ENCODE measurements at regions not wholly inside any gene's neighbourhood (a gene's known extent, or its start where the extent isn't known, plus 50 kb on each side); places are given as distances from the start of the nearest gene placed in this dataset.

GRCh38 chr10:55137063-55137462 is 336.0 kb upstream of the PCDH15 start:
- no peaks in the 10 kb centered on the region for H3K27me3 ChIP-seq (ENCODE audit: control insufficient read depth in 1 of 2, insufficient read depth in 2 of 2, low read length in 2 of 2)
- H3K27ac ChIP-seq (ENCODE audit: low read length), result no peak overlapping the region
- no peaks in the 10 kb centered on the region for H3K9me3 ChIP-seq (ENCODE audit: control insufficient read depth in 2 of 2, low read length in 2 of 2)
- no peak overlapping the region for H3K4me3 ChIP-seq (ENCODE audit: low read length in 2 of 2)
- H3K9ac ChIP-seq (ENCODE audit: low read length in 2 of 2), result no peak overlapping the region
- H3K4me1 ChIP-seq (ENCODE audit: control insufficient read depth, insufficient read depth, low read length), result no peaks in the 10 kb centered on the region
- H3K36me3 ChIP-seq (ENCODE audit: control insufficient read depth in 2 of 2, insufficient read depth in 2 of 2, low read length in 2 of 2), result no peaks in the 10 kb centered on the region

GRCh38 chr10:55104738-55105137 is 303.7 kb upstream of the PCDH15 start:
- Histone ChIP-seq H3K27ac (ENCODE audit: low read length) (no peak overlapping the region), H3K9ac (ENCODE audit: low read length in 2 of 2) (no peak overlapping the region), H3K27me3 (ENCODE audit: control insufficient read depth in 1 of 2, insufficient read depth in 2 of 2, low read length in 2 of 2) (no peaks in the 10 kb centered on the region), H3K4me3 (ENCODE audit: low read length in 2 of 2) (no peak overlapping the region), H3K36me3 (ENCODE audit: control insufficient read depth in 2 of 2, insufficient read depth in 2 of 2, low read length in 2 of 2) (no peaks in the 10 kb centered on the region), H3K4me1 (ENCODE audit: control insufficient read depth, insufficient read depth, low read length) (no peaks in the 10 kb centered on the region), H3K9me3 (ENCODE audit: control insufficient read depth in 2 of 2, low read length in 2 of 2) (no peaks in the 10 kb centered on the region)

GRCh38 chr10:55098452-55098851 is 297.4 kb upstream of the PCDH15 start:
- H3K9ac ChIP-seq (ENCODE audit: low read length in 2 of 2), result no peak overlapping the region
- H3K36me3 ChIP-seq (ENCODE audit: control insufficient read depth in 2 of 2, insufficient read depth in 2 of 2, low read length in 2 of 2), result no peaks in the 10 kb centered on the region
- H3K27me3 ChIP-seq (ENCODE audit: control insufficient read depth in 1 of 2, insufficient read depth in 2 of 2, low read length in 2 of 2), result no peaks in the 10 kb centered on the region
- no peaks in the 10 kb centered on the region for H3K4me1 ChIP-seq (ENCODE audit: control insufficient read depth, insufficient read depth, low read length)
- H3K4me3 ChIP-seq (ENCODE audit: low read length in 2 of 2), result no peak overlapping the region
- no peak overlapping the region for H3K27ac ChIP-seq (ENCODE audit: low read length)
- no peaks in the 10 kb centered on the region for H3K9me3 ChIP-seq (ENCODE audit: control insufficient read depth in 2 of 2, low read length in 2 of 2)

GRCh38 chr10:55091691-55092328 is 290.8 kb upstream of the PCDH15 start:
- Histone ChIP-seq H3K9ac (ENCODE audit: low read length in 2 of 2) (no peak overlapping the region), H3K27ac (ENCODE audit: low read length) (no peak overlapping the region), H3K4me1 (ENCODE audit: control insufficient read depth, insufficient read depth, low read length) (no peaks in the 10 kb centered on the region)

GRCh38 chr10:55078121-55078520 is 277.1 kb upstream of the PCDH15 start:
- Histone ChIP-seq H3K36me3 (ENCODE audit: control insufficient read depth in 2 of 2, insufficient read depth in 2 of 2, low read length in 2 of 2) (no peaks in the 10 kb centered on the region), H3K9me3 (ENCODE audit: control insufficient read depth in 2 of 2, low read length in 2 of 2) (no peaks in the 10 kb centered on the region), H3K27me3 (ENCODE audit: control insufficient read depth in 1 of 2, insufficient read depth in 2 of 2, low read length in 2 of 2) (no peaks in the 10 kb centered on the region), H3K27ac (ENCODE audit: low read length) (no peak overlapping the region), H3K4me3 (ENCODE audit: low read length in 2 of 2) (no peak overlapping the region), H3K9ac (ENCODE audit: low read length in 2 of 2) (no peak overlapping the region), H3K4me1 (ENCODE audit: control insufficient read depth, insufficient read depth, low read length) (no peaks in the 10 kb centered on the region)

More at GRCh38 chr10:55091691-55092328, 290.8 kb upstream of the PCDH15 start:
- Histone ChIP-seq H3K27me3 (ENCODE audit: control insufficient read depth in 1 of 2, insufficient read depth in 2 of 2, low read length in 2 of 2) (no peaks in the 10 kb centered on the region), H3K9me3 (ENCODE audit: control insufficient read depth in 2 of 2, low read length in 2 of 2) (no peaks in the 10 kb centered on the region), H3K36me3 (ENCODE audit: control insufficient read depth in 2 of 2, insufficient read depth in 2 of 2, low read length in 2 of 2) (no peaks in the 10 kb centered on the region), H3K4me3 (ENCODE audit: low read length in 2 of 2) (no peak overlapping the region)

- no peaks in the 10 kb centered on the region for H3K4me1 ChIP-seq (ENCODE audit: control insufficient read depth, insufficient read depth, low read length)
- no peak overlapping the region for H3K9ac ChIP-seq (ENCODE audit: low read length in 2 of 2)
- no peaks in the 10 kb centered on the region for H3K36me3 ChIP-seq (ENCODE audit: control insufficient read depth in 2 of 2, insufficient read depth in 2 of 2, low read length in 2 of 2)
- no peak overlapping the region for H3K4me3 ChIP-seq (ENCODE audit: low read length in 2 of 2)
- H3K27ac ChIP-seq (ENCODE audit: low read length), result no peak overlapping the region
- no peaks in the 10 kb centered on the region for H3K27me3 ChIP-seq (ENCODE audit: control insufficient read depth in 1 of 2, insufficient read depth in 2 of 2, low read length in 2 of 2)
- no peaks in the 10 kb centered on the region for H3K9me3 ChIP-seq (ENCODE audit: control insufficient read depth in 2 of 2, low read length in 2 of 2)
Observed at GRCh38 chr10:55065185-55065584, 264.2 kb upstream of the PCDH15 start.

GRCh38 chr10:55063811-55064210 is 262.8 kb upstream of the PCDH15 start:
- Histone ChIP-seq H3K27ac (ENCODE audit: low read length) (no peak overlapping the region), H3K4me3 (ENCODE audit: low read length in 2 of 2) (no peak overlapping the region), H3K27me3 (ENCODE audit: control insufficient read depth in 1 of 2, insufficient read depth in 2 of 2, low read length in 2 of 2) (no peaks in the 10 kb centered on the region), H3K36me3 (ENCODE audit: control insufficient read depth in 2 of 2, insufficient read depth in 2 of 2, low read length in 2 of 2) (no peaks in the 10 kb centered on the region), H3K4me1 (ENCODE audit: control insufficient read depth, insufficient read depth, low read length) (no peaks in the 10 kb centered on the region), H3K9ac (ENCODE audit: low read length in 2 of 2) (no peak overlapping the region), H3K9me3 (ENCODE audit: control insufficient read depth in 2 of 2, low read length in 2 of 2) (no peaks in the 10 kb centered on the region)

GRCh38 chr10:55062349-55062748 is 261.3 kb upstream of the PCDH15 start:
- no peaks in the 10 kb centered on the region for H3K4me1 ChIP-seq (ENCODE audit: control insufficient read depth, insufficient read depth, low read length)

GRCh38 chr10:55058800-55059199 is 257.8 kb upstream of the PCDH15 start:
- H3K9ac ChIP-seq (ENCODE audit: low read length in 2 of 2), result no peak overlapping the region
- no peak overlapping the region for H3K4me3 ChIP-seq (ENCODE audit: low read length in 2 of 2)
- H3K36me3 ChIP-seq (ENCODE audit: control insufficient read depth in 2 of 2, insufficient read depth in 2 of 2, low read length in 2 of 2), result no peaks in the 10 kb centered on the region
- no peaks in the 10 kb centered on the region for H3K4me1 ChIP-seq (ENCODE audit: control insufficient read depth, insufficient read depth, low read length)
- no peak overlapping the region for H3K27ac ChIP-seq (ENCODE audit: low read length)
- H3K27me3 ChIP-seq (ENCODE audit: control insufficient read depth in 1 of 2, insufficient read depth in 2 of 2, low read length in 2 of 2), result no peaks in the 10 kb centered on the region
- H3K9me3 ChIP-seq (ENCODE audit: control insufficient read depth in 2 of 2, low read length in 2 of 2), result no peaks in the 10 kb centered on the region

More at GRCh38 chr10:55062349-55062748, 261.3 kb upstream of the PCDH15 start:
- no peak overlapping the region for H3K4me3 ChIP-seq (ENCODE audit: low read length in 2 of 2)
- no peaks in the 10 kb centered on the region for H3K36me3 ChIP-seq (ENCODE audit: control insufficient read depth in 2 of 2, insufficient read depth in 2 of 2, low read length in 2 of 2)
- H3K27me3 ChIP-seq (ENCODE audit: control insufficient read depth in 1 of 2, insufficient read depth in 2 of 2, low read length in 2 of 2), result no peaks in the 10 kb centered on the region
- no peaks in the 10 kb centered on the region for H3K9me3 ChIP-seq (ENCODE audit: control insufficient read depth in 2 of 2, low read length in 2 of 2)
- H3K9ac ChIP-seq (ENCODE audit: low read length in 2 of 2), result no peak overlapping the region
- H3K27ac ChIP-seq (ENCODE audit: low read length), result no peak overlapping the region

GRCh38 chr10:55051515-55051914 is 250.5 kb upstream of the PCDH15 start:
- Histone ChIP-seq H3K9me3 (ENCODE audit: control insufficient read depth in 2 of 2, low read length in 2 of 2) (no peaks in the 10 kb centered on the region), H3K36me3 (ENCODE audit: control insufficient read depth in 2 of 2, insufficient read depth in 2 of 2, low read length in 2 of 2) (no peaks in the 10 kb centered on the region), H3K4me1 (ENCODE audit: control insufficient read depth, insufficient read depth, low read length) (no peaks in the 10 kb centered on the region), H3K9ac (ENCODE audit: low read length in 2 of 2) (no peak overlapping the region), H3K4me3 (ENCODE audit: low read length in 2 of 2) (no peak overlapping the region), H3K27me3 (ENCODE audit: control insufficient read depth in 1 of 2, insufficient read depth in 2 of 2, low read length in 2 of 2) (no peaks in the 10 kb centered on the region), H3K27ac (ENCODE audit: low read length) (no peak overlapping the region)

GRCh38 chr10:55048830-55049498 is 247.9 kb upstream of the PCDH15 start:
- Histone ChIP-seq H3K4me1 (ENCODE audit: control insufficient read depth, insufficient read depth, low read length) (no peaks in the 10 kb centered on the region), H3K4me3 (ENCODE audit: low read length in 2 of 2) (no peak overlapping the region), H3K27ac (ENCODE audit: low read length) (no peak overlapping the region), H3K9me3 (ENCODE audit: control insufficient read depth in 2 of 2, low read length in 2 of 2) (no peaks in the 10 kb centered on the region), H3K27me3 (ENCODE audit: control insufficient read depth in 1 of 2, insufficient read depth in 2 of 2, low read length in 2 of 2) (no peaks in the 10 kb centered on the region), H3K36me3 (ENCODE audit: control insufficient read depth in 2 of 2, insufficient read depth in 2 of 2, low read length in 2 of 2) (no peaks in the 10 kb centered on the region), H3K9ac (ENCODE audit: low read length in 2 of 2) (no peak overlapping the region)
